OCI-LY3 (cell line): ENCODE measurements at regions not wholly inside any gene's neighbourhood (a gene's known extent, or its start where the extent isn't known, plus 50 kb on each side); places are given as distances from the start of the nearest gene placed in this dataset.

Experiments used
- H2AFZ ChIP-seq: fragments of 200-600, 300-600 bp; shearing (Covaris generic); 2 replicates; pipeline ENCODE4 v1.6.0; 2014; ENCODE audit warnings: antibody characterized with exemption, low read depth, low read length
- H3K27ac ChIP-seq: fragments of 200-600, 300-600 bp; sonication (generic); 2 replicates; pipeline ENCODE4 v1.5.1; 2014; ENCODE audit warnings: mild to moderate bottlenecking, low read length, moderate library complexity, mixed read lengths
- H3K27me3 ChIP-seq: fragments of 200-600, 300-600 bp; sonication (generic); 2 replicates; pipeline ENCODE4 v1.6.1; 2014; ENCODE audit warnings: low read depth, low read length, mixed read lengths
- H3K36me3 ChIP-seq: fragments of 200-600, 300-600 bp; sonication (generic); replicated peaks from 2 replicates; pipeline ENCODE3; 2014; ENCODE audit warnings: low read depth, low read length, mixed read lengths
- H3K4me1 ChIP-seq: fragments of 300-600, 200-600 bp; sonication (generic); 2 replicates; pipeline ENCODE4 v1.6.1; 2014; ENCODE audit warnings: low read length, mixed read lengths
- H3K4me2 ChIP-seq: fragments of 200-600, 300-600 bp; sonication (generic); 2 replicates; pipeline ENCODE4 v1.6.1; 2014; ENCODE audit warnings: low read length, mixed read lengths
- H3K4me3 ChIP-seq: fragments of 300-600, 200-600 bp; sonication (generic); 2 replicates; pipeline ENCODE4 v1.5.1; 2014; ENCODE audit warnings: antibody characterized with exemption, mild to moderate bottlenecking, low read length, moderate library complexity
- H3K79me2 ChIP-seq: fragments of 300-600, 200-600 bp; shearing (Covaris generic); 2 replicates; pipeline ENCODE4 v1.6.1; 2014; ENCODE audit warnings: mild to moderate bottlenecking, low read length, mixed read lengths
- H3K9ac ChIP-seq: fragments of 300-600, 200-600 bp; shearing (Covaris generic); 2 replicates; pipeline ENCODE4 v1.6.0; 2014; ENCODE audit warnings: mild to moderate bottlenecking, low read length, moderate library complexity
- H3K9me3 ChIP-seq: fragments of 200-600, 300-600 bp; shearing (Covaris generic); 2 replicates; pipeline ENCODE4 v1.6.1; 2014; ENCODE audit warnings: low read length, mixed read lengths; ENCODE audit not compliant: insufficient read depth
- H4K20me1 ChIP-seq: fragments of 200-600, 300-600 bp; sonication (generic); 2 replicates; pipeline ENCODE4 v1.6.1; 2016; ENCODE audit warnings: low read length, mixed read lengths; ENCODE audit not compliant: insufficient read depth
- CTCF ChIP-seq: fragments of 200-600, 300-600 bp; sonication (generic); IDR thresholded peaks from 2 replicates; pipeline ENCODE4 v1.5.1; 2014; ENCODE audit warnings: antibody characterized with exemption, low read length, low read depth
- EZH2phosphoT487 ChIP-seq: fragments of 200-600 bp; shearing (Covaris generic); IDR thresholded peaks from 2 replicates; pipeline ENCODE4 v1.6.1; 2018; ENCODE audit warnings: antibody characterized with exemption, mixed run types, low read depth

DNA sequence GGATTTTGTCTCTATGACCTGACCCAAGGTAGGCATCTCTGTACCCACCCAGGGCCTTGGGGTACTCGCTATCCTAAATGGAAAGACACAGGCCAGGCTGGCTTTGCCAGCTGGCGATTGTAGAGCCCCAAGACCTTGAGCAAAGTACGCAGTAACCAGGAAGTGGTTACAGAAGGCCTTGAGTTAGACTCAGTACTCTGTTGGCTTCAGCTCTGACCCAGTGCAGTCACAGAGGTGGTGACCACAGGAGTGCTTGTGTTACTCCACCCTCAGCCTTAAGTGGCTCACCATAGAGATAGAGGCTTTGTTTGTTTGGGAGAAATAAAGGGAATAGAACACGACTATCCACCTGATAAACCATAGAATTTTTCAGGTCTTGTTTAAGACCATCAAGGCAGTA lies 880.5 kb upstream of the POU3F4 start:
- Histone ChIP-seq H3K4me2 (no peak overlapping the region), H3K27ac (no peak overlapping the region), H4K20me1 (no peaks in the 10 kb centered on the region), H3K4me1 (no peaks in the 10 kb centered on the region), H3K4me3 (no peak overlapping the region), H3K9ac (no peak overlapping the region), H2AFZ (0 out of 2 replicates have a peak overlapping the region, but pooled peaks have one; percentile 65), H3K9me3 (no peaks in the 10 kb centered on the region), H3K36me3 (no peaks in the 10 kb centered on the region), H3K27me3 (no peaks in the 10 kb centered on the region), H3K79me2 (no peaks in the 10 kb centered on the region)
- TF ChIP-seq CTCF = no peak

DNA sequence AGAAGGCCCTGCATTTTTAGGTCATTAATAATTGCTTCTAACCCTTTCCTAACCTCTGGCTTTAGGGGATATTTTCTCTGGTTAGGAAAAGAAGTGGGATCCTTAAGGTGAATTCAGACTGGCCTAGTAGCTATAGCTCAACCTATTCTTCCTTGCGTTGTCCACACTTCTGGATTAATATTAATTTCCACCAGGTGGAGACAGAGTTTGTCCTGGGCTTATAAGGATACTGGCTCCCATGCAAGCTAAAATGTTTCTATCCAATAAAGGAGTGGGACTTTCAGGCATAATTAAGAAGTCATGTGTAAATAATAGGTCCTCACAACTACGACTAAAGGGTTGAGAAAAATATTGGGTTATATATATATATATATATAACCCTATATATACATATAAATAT lies 860.0 kb upstream of the POU3F4 start:
- Histone ChIP-seq H2AFZ (no peak overlapping the region), H3K27me3 (no peaks in the 10 kb centered on the region), H3K9ac (no peak overlapping the region), H3K27ac (no peak overlapping the region), H3K4me2 (no peak overlapping the region), H3K9me3 (no peaks in the 10 kb centered on the region), H3K4me1 (no peaks in the 10 kb centered on the region), H4K20me1 (no peaks in the 10 kb centered on the region), H3K79me2 (no peaks in the 10 kb centered on the region), H3K4me3 (no peak overlapping the region), H3K36me3 (no peaks in the 10 kb centered on the region)
- TF ChIP-seq CTCF (peak; percentile 38), EZH2phosphoT487 (no peak)

GRCh38 chrX:82649645-82650044 lies 858.4 kb upstream of the POU3F4 start:
- H3K27ac ChIP-seq = no peak overlapping the region
- no peak overlapping the region for H3K9ac ChIP-seq
- no peak overlapping the region for H2AFZ ChIP-seq
- no peaks in the 10 kb centered on the region for H3K36me3 ChIP-seq
- no peaks in the 10 kb centered on the region for H3K79me2 ChIP-seq
- TF ChIP-seq EZH2phosphoT487 = no peak
- no peak for TF ChIP-seq CTCF
- no peaks in the 10 kb centered on the region for H3K9me3 ChIP-seq
- no peaks in the 10 kb centered on the region for H3K4me1 ChIP-seq
- H3K27me3 ChIP-seq = no peaks in the 10 kb centered on the region
- no peak overlapping the region for H3K4me3 ChIP-seq
- H3K4me2 ChIP-seq = no peak overlapping the region
- no peaks in the 10 kb centered on the region for H4K20me1 ChIP-seq

- H2AFZ ChIP-seq = no peak overlapping the region
- H3K9me3 ChIP-seq = no peaks in the 10 kb centered on the region
- H3K27me3 ChIP-seq = no peaks in the 10 kb centered on the region
- no peak for TF ChIP-seq EZH2phosphoT487
- TF ChIP-seq CTCF = no peak
- no peaks in the 10 kb centered on the region for H3K4me1 ChIP-seq
- no peaks in the 10 kb centered on the region for H4K20me1 ChIP-seq
- H3K27ac ChIP-seq = no peak overlapping the region
- no peaks in the 10 kb centered on the region for H3K36me3 ChIP-seq
- H3K4me3 ChIP-seq = no peak overlapping the region
- no peaks in the 10 kb centered on the region for H3K79me2 ChIP-seq
- H3K4me2 ChIP-seq = no peak overlapping the region
- H3K9ac ChIP-seq = no peak overlapping the region
These were observed 849.6 kb upstream of the POU3F4 start for GRCh38 chrX:82658492-82658891.
